H1 (cell line): ENCODE measurements at regions not wholly inside any gene's neighbourhood (a gene's known extent, or its start where the extent isn't known, plus 50 kb on each side); places are given as distances from the start of the nearest gene placed in this dataset.

Experiments
- KDM4A ChIP-seq: IDR thresholded peaks from one replicate; pipeline ENCODE4 v1.7.1; 2012; ENCODE audit warnings: low read depth, mild to moderate bottlenecking, moderate library complexity, low read length, inconsistent platforms; ENCODE audit not compliant: severe bottlenecking
- TAF1 ChIP-seq: IDR thresholded peaks from 2 replicates; pipeline ENCODE4 v1.6.1; 2011; ENCODE audit warnings: mild to moderate bottlenecking, low read depth, low read length
- YY1 ChIP-seq: IDR thresholded peaks from 2 replicates; pipeline ENCODE4 v1.6.1; 2011; ENCODE audit warnings: low read depth, mild to moderate bottlenecking, low read length
- ZNF274 ChIP-seq: IDR thresholded peaks from 2 replicates; pipeline ENCODE4 v1.7.0; 2012; ENCODE audit warnings: low read length, borderline replicate concordance; ENCODE audit errors: extremely low read depth

DNA sequence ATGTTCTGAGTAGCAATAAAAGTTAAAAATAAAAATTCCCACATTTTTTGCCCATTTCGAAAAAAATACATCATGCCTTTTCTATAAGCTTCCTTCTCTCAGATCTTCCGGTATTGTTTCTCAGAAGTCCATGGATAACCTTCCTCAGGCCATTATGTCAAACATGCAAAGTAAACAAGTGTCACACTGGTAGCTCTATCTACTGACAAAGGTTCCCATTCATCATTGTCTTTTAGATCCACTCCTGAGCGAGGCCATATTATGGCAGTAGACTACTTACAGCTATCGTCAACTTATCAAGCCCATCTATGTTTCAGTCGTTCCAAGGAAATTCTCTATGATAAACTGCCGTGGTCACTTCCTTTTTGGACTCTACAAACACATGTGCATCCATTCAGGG, 1068.2 kb downstream of the GLUD2 start (continued):
- TF ChIP-seq YY1 (no peak), KDM4A (no peak), ZNF274 (no peak), TAF1 (no peak)
